Stimulated activated CD4-positive, alpha-beta T cell treated with anti-CD3 and anti-CD28 coated beads, Interleukin-4, amount 100 ng/mL, for 4 hours (primary cell): ENCODE measurements at regions not wholly inside any gene's neighbourhood (a gene's known extent, or its start where the extent isn't known, plus 50 kb on each side); places are given as distances from the start of the nearest gene placed in this dataset.
A peak's percentile ranks its signal among the peaks of the same experiment; 100 is the strongest.

Experiments used
- DNase-seq, 2 experiments: peaks; one replicate each; pipeline ENCODE4 v3.0.0-alpha.2; 2020

DNA sequence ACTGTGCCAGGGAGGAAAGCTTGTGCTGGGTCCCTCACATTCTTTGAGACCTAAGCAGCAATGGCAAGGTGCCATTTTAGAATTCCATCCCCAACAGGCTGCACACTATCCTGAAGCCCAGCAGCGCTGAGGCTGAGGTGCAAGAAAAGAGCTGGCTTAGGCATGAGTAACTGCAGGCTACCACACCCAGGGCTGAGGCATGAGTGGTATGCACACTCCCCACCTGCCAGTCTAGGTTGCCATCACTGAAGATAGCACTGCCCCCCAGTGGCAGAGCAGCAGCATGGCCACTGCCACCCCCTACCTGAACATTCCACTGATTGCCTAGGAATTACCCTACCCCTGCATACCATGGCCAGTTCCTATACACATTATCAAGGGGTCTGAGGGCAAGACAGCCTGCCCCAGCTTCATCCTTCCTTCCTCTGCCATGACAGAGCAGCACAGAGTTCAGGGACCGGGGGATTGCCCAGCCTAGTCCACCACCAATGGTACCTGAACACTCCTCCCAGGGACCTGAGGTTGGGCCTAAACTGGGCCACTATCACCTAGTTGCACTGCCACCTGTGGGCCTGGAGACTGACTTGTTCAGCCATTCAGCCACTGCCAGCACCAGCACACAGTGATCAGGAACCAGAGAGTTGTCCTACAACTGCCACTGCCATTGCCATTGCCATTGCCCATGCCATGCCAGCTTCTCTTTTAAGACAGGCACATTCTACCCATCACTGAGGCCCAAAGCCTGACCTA is 129.8 kb downstream of the SATB1 start:
- DNase-seq, result peak in 1 of 2 experiments; percentile 1

DNA sequence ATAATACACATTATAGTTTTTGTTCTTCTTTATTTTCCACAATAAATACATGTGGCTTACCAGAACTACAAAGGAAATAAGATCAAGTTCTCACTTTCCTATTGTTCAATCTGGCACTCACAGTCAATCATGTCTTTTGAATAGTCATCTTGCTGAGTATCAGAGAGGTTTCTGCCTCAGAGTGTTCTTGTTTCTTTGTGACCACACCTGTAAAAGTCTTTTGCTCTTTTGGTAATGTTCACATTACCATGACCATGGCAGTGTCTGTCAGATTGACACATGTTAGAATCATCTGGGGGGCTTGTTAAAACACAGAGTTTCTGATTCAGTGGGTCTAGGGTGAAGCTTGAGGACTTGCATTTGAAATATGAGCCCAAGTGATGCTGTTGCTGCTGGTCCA is 135.0 kb downstream of the SATB1 start:
- DNase-seq, result no peak

DNA sequence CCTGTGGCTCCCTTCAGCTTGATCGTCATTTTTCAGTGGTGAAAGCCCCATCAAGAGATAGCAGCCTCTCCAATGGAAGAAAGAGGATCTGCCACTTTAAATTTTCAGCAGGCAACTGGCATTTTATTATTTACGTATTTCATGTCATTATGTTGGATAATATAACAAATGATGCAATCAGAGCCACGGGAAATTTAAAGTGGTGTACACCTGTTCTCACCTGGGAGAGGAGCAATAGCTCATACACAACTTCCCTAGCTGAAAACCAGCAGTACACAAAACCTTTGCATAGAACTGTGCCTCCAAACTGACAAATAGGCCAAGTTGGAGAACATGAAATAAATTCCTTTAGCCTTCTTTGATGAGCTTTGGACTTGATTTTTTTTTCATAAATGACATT is 136.9 kb downstream of the SATB1 start:
- no peak for DNase-seq

DNA sequence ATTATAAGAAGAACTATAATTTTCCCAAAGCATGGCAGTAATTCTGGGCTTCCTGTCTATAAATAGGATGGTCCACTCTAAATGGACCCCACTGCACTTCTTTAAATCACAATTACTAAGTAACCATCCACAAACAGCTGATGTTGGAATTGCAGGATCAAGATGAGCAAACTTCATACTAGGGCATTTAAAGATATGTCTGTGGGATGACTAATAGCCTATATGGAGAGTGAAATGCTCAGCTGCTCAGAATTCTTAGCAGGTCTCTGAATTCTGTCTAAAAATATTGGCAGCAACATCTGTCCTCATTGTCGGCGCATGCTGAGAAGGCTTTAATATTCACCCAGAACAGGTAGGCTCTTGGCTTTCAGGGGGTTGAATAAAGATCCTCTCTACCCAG is 140.4 kb downstream of the SATB1 start:
- no peak for DNase-seq

DNA sequence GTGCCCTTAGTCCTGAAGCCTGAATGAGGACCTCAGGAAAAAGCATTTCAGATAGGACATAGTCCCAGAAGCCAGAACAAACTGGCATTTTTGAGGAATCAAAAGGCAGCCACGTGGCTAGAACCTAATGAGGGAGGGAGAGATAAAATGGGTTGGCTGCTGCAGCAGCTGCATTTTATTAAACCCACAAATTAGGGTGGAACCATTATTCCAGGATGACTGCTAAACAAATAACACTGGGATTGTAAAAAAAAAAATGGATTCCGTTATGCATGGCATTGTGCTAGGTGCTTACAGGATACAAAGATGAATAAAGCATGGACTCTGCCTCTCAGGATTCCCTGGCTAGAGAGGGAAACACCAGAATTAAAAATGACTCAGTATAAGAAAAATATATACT is 141.5 kb downstream of the SATB1 start:
- DNase-seq, result no peak

DNA sequence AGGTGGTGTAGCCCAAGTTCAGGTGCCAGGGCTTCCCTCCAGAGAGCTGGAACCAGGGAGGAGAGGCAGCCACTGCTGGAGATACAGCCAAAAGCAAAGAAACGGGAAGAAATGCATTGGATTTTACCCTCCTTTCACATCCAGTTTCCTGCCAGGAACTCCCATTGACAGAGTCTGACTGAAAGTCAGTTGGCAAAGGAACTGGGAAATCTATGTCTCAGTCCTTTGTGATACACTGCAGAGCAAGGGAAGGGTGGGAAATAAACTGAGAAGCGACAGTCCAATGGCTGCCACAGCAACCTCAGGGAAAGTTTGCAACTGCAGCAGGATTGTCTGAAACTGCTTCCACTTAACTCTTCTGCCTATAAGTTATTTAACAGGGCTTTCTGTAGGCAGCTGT is 142.6 kb downstream of the SATB1 start:
- no peak for DNase-seq

DNA sequence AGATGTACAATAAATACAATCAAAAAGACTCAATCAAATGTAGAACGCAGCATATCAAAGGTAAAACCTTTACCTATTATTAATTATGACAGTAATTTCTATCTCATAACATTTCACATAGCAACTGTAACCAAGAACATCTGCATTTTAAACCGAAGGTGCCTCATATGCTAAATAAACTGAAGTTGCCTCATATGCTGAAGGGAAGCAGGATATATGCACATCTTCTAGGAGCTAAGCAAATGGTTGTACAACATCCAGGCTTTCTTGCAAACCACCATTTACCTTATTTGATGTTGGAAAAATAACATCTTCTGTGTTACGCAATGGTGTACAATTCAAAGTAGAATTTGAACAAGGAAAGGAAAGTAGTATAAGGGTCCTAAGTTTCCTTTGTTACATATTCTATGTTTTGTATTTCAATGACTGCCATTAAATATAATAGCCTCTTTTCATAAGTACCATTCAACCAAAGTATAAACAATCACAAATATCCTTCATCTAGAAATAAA is 145.9 kb downstream of the SATB1 start:
- DNase-seq, result no peak

DNA sequence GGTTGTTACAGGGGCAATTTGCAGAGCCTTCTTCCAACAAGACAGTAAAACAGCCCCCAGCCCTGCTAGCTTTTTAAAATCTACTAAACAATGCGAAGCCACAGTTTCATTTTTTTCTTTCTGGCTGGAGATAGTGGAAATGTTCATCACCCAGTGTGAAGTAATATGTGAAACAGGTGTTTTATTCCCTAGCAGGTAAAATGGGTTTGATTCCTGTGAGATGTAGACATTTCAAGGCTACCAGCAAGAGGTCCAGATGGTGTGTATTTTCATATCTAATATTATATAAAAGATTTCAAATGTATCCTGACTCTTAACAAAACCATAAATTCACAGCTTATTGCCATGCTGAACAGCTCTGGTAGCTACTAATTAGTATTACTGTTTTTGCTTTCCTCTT is 160.3 kb downstream of the SATB1 start:
- DNase-seq, result no peak

DNA sequence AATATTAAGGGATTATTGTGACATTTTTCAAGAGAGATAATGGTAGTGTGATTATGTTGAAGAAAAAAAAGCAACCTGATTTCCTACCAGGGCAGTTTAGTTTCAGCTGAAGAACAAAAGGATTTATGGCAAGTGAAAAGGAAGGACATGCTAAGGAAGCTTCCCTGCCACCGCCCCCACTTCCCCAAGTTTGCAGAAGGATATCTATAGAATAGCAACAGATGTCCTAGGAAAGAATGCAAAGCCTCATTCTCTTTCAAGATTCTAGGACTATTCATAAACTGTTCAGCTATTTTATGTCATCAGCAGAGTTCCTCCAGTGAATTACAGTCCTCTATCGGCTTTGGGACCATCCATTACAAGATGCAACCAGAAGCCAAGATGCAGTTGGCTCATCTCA is 160.8 kb downstream of the SATB1 start:
- DNase-seq, result no peak

DNA sequence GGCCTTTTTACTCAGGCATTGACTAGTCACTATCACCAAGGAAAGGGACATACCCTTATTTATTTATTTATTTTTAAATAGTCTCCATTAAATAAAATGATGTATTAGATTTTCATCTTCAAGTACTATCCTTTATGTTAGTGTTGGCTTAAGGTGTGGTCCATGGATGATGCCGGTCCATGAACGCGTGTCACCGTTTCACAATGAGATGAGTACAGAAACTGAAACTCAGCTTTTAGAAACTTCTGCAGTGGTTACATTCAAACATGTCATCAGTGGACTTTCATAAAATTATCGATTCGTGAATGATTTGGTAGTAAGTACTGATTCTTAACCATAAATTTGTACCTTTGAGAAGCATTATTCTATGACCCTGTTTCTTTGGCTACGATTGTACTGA is 166.6 kb downstream of the SATB1 start:
- no peak for DNase-seq

DNA sequence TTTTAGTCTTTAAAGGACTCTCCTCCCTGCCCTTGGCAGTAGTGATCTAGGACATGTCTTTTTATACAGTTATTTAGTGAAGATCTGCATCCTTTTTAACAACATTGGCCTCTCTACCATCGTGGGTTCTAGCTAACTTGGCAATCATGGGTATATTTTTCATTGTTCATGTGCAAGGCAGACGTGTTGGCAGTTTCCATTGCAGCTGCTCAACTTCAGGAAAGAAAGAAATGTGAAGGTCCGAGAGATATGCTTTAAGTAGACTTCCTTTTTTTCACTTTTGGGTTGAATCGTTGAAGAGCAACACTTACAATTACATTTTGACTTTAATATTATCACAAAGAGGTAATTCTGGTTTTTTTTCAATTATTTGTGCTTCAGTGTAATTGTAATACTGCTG is 172.6 kb downstream of the SATB1 start:
- no peak for DNase-seq

DNA sequence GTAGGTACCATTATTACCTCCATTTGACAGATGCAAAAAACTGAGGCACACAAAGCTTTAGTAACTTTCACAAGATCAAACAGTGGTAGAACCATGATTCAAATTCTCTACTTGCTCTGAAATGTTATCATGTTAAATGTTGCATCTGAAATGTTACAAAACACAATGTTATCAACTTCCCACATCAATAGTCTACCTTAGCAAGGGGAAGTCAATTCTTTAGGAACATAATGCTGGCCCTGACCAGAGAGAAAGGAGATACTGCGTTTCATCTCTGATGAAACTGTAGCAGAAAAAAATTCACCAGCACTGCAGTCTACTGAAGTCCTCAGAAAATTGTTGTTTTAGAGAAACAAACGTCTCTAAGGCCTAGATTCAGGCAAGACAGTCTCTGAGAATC is 174.1 kb downstream of the SATB1 start:
- no peak for DNase-seq

DNA sequence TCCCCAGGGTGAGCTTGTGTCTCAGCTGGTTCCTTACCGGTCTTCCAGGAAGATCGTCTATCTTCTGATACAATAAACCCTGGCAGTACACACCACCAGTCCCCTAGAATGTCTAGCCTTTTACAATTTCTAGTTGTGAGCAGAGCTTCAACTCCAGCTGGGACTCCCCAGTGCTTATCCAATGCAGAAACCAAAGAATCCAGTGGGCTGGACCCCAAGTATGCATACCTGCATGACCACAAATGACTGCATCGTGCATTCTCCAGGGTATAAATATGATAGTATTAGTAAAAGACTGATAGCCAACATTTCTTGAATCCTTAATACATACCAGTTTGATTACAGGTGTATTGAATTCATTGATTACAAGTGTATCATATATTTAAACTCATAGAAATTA is 176.0 kb downstream of the SATB1 start:
- no peak for DNase-seq

DNA sequence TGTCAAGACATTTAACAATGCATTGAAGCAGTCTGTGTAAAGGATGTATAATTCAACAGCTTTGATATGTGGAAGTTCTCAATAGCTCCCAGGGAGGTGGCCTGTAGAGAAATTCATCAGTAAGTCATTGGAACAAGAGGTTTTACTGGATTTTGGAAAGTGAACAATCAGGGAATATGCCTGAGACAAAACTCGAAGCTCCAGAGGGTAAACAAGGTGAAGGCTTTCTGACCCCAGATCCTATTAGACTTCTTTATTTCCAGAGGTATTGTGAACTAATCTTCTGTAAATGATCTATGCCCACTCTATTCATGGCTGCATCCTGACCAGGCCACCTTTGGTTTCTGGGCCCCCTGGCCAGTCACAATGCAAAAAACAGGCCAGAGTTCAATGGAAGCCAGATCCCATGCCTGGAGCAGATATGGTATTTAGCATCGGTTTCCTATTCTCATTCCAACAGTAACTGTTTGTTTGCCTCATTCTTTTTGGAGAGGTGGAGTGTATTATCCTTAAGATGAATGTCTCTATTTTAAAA is 177.3 kb downstream of the SATB1 start:
- no peak for DNase-seq

DNA sequence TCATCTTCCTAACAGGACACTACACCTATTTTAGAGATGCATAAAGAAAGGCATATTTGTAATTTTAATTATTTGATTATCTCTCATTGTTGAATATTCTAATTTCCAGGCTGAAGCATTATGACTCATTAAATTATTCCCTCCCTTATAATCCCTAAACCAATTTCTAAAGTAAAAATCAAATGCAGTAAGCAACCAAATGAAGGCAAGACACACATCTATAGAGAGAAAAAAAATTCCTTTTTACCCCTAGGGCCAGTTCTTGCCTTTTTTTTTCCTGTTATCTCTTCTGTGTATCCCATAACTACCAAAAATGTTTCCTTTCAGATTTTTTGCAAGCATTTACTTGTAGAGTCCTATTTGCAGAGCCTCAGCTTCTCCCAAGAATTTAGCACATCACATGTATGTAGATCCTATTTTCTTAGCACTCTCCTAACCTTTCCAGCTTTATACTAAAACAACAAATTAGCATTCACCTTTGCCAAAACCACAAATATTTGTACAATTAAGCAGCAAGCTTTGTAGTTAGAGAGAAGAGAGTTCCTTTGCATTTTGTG is 177.9 kb downstream of the SATB1 start:
- DNase-seq, result no peak

DNA sequence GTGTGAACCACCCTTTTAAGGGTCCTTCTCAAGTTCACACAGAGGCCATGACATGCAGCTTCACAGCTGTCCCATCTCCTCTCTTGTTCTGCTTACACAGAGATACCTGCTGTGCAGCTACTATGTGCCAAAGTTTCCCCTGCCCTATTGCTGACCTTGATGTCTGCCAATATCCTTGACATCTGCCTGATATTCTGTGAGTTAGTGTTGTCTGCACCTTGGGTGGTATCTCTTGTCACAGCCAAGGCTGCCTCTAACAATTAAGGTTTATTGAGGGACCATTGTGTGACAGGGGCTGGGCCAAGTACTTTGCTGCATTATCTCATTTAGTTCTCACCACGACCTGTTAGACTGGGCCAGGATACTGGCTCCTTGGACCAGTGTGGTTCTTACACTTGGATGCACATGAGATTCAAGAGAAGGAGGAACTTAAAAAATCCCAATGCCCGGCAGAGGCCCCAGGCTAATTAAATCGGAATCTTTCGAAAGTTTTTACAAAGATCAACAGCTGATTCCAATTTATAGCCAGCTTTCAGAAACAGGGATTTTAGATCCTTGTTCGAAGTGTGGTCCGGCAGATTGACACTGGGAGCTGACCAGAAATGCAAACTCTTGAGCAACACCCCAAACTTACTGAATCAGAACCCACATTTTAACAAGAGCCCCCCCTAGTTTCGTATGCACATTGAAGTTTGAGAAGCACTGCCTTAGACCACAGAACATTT is 178.6 kb downstream of the SATB1 start:
- DNase-seq, result no peak

DNA sequence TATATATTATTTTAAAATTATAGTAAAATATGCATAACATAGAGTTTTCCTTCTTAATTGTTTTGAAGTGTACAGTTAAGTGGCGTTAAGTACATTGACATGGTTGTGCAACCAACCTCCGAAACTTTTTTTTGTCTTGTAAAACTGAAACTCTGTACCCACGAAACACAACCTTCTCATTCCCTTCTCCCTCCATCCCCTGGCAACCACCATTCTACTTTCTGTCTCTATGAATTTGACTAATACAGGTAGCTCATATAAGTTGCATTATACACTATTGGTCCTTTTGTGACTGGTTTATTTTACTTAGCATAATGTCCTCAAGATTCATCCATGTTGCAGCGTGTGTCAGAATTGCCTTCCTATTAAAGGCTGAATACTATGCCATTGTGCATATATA is 179.4 kb downstream of the SATB1 start:
- no peak for DNase-seq

DNA sequence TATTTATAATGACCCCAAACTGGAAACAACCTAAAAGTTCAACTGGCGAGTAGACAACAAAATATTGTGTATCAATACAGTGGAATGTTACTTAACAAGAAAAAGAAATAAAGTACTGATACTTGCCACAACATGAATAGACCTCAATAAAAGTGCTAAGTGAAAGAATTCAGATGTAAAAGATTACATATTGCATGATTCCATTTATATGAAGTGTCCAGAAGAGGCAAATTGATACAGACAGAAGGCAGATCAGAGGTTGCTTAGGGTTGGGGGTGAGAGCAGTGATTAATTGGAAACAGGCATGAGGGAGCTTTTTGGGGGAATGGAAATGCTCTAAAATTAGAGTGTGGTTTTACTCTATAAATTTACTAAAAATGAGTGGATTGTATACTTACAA is 183.3 kb downstream of the SATB1 start:
- DNase-seq, result no peak

DNA sequence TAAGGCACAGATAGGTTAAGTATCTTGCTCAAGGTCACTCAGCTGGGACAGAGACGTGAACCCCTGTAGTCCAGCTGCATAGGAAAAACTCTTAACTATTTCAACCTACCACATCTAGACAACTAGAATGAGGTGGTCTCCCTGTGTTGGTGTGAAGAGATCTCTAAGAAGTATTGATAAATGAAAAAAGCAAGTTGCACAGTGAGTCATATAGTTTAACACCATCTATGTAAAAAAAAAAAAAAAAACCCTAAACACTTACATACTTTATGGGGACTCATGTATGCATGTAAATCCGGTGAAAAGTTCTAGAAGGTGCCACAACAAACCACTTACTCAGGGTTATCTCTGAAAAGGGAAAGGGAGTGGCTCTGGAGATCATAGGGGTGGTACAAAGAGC is 185.5 kb downstream of the SATB1 start:
- DNase-seq, result no peak

DNA sequence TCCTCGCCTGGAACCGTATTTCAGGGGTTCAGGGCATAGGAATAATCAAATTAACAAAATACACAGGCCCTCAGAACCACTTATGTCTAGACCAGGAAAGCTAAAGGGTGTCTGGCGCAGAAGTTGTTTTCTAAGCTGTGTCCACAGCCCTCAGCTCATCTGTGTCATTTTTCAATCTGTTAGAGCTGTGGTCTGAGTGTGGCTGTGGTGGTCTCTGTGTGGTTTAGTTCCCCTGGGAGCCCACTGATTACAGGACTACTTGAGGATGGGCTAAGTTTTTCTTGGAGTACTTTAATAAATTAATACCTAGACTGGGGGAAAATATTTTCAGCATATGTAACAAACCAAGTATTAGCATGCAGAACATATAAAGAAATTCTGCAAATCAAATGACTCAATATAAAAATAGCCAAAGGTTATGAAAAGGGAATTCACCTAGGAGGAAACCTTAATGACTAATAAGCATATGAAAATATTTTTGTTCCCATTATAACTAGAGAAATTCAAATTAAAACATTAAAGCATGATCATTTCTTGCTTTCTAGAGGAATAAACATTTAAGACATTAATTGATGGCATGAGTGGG is 186.3 kb downstream of the SATB1 start:
- no peak for DNase-seq

DNA sequence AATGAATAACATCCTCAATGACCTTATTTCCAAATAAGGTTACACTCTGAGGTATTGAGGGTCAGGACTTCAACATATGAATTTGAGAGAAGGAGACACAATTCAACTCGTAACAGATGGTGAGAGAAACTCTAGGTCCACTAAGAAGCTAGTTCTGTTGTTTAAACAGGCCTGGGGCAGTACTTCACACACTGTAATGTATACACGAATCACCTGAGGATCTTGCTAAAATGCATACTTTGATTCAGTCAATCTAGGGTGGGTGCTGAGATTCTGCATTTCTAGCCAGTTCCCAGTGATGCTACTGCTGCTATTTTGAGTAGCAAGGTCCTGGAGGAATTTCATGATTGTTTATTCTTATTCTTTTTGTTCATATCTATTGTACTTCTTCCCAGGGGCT is 186.8 kb downstream of the SATB1 start:
- no peak for DNase-seq

DNA sequence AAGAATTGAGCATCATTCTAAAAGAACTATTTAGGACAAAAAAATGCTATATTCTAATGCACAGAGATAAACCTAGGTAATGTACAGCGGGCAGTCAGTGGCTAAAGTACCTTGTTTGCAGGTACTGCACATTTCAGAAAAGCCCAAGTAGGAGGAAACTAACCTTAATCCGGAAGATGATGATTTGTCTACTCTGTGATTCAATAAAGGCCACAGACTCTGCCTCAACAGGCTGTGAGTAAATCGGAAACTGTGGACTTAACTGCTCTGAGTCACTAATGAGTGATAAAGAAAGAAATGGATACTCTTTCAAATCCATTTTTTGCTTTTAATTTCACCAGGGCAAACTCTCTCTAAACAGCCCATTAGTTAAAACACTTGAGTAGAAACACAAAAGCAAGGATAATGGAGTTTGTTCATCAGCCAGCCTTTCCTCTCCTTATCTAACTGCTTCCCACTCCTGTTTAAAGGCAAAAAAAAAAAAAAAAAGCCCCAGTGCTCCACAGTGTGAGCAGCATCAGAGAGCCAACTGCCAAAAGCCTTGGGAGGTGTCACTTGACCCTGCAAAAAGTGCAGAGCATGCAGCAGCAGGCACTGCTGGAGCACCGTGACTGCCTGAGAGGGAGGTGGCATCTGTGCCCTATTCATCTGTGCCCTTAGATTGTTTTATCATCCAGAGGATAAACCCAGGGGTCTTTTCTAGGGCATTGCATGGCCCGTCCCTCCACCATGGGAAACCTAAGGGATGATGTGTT is 187.7 kb downstream of the SATB1 start:
- no peak for DNase-seq

DNA sequence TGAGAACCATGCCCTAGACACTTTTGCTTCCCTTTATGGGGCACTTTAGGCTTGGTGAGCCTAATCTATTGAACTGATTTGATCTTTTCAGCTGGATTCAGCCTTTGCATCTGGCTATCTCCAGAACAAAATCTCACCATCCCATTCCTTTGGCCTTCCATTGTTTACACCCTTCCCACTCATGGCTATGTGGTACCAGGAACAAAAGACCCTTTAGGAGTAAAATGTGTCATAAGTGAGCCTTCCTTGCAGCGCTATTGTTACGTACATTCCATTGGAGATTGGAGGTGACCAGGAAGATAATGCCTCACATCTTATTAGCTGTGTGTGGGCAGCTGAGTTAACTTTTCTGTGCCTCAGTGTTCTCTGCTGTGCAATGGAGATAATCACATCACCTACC is 188.4 kb downstream of the SATB1 start:
- no peak for DNase-seq
